Pancreas (tissue), 10 donors: ENCODE measurements at regions not wholly inside any gene's neighbourhood (a gene's known extent, or its start where the extent isn't known, plus 50 kb on each side); places are given as distances from the start of the nearest gene placed in this dataset.

Experiments used
- ATAC-seq, 4 donors: fragments of 200-7000 bp; cut with Tn5 transposase; one replicate each; pipeline versions ENCODE4 v1.8.0 to v1.9.1; 2020; ENCODE audit warnings: mild to moderate bottlenecking in 4 of 4, moderate library complexity in 4 of 4
- DNase-seq, 6 donors: peaks; one replicate each; pipeline ENCODE4 v3.0.0-alpha.2; 2020
- FAIRE-seq: peaks from 2 replicates; lab custom pipeline; 2012; peaks lifted over from hg19 to GRCh38; lab: Jason Lieb, UNC
- H3K27ac ChIP-seq, 4 donors: fragments of 200-600 bp; sonication (generic); 1 replicate in 3 of 4; 2 replicates in 1 of 4; pipeline versions ENCODE4 v1.5.0 to v1.8.0; 2020
- H3K27me3 ChIP-seq, 4 donors: fragments of 200-600 bp; one replicate each; pipeline ENCODE4 v1.8.0; 2021
- H3K36me3 ChIP-seq, 3 donors: fragments of 200-600 bp; sonication (generic) in 1 of 3; one replicate each; pipeline versions ENCODE4 v1.5.0 to v1.8.0; 2020 to 2021
- H3K4me1 ChIP-seq, 3 donors: fragments of 200-600 bp; one replicate each; pipeline ENCODE4 v1.8.0; 2021
- H3K4me3 ChIP-seq, 4 donors: fragments of 200-600 bp; sonication (generic) in 2 of 4; one replicate each; pipeline versions ENCODE4 v1.5.0 to v1.8.0; 2020 to 2021
- H3K9me3 ChIP-seq, 4 donors: fragments of 200-600 bp; one replicate each; pipeline ENCODE4 v1.8.0; 2021
- CTCF ChIP-seq, 4 donors: fragments of 200-600 bp; sonication (generic) in 3 of 4; IDR thresholded peaks; one replicate each; pipeline versions ENCODE4 v1.5.0 to v1.8.0; 2021; ENCODE audit warnings: antibody characterized with exemption in 4 of 4
- WGBS, 2 donors: extraction: QIAGEN DNeasy Blood & Tissue Kit; methylation state at CpG; one replicate each; pipeline ENCODE4 v1.1.7; 2013; 5-methylcytosine and 5-hydroxymethylcytosine counted together
- intact Hi-C, 3 donors: fragments of 100-400 bp; cut with DNase I; formaldehyde crosslinking; loops; one replicate each; pipeline versions ENCODE4 v1.11.1 to v1.14.2; 2022
- donor health status: healthy with polysubstance abuse.
- donor health status: DM: no; HTN: no; CAD: no; lungs with moderate emphysema.
- donor health status: DM: no; HTN: no; CAD: no.
- donor health status: control.
- donor health status: control.
- donor health status: Bipolar disorder and iron deficiency.
- donor health status: DM: yes; HTN: yes; CAD: no.
- donor health status: DM: no; HTN: no; CAD: no.
- donor health status: DM: no; HTN: no; CAD: no.
- donor health status: DM: yes; HTN: yes; CAD: no.

DNA sequence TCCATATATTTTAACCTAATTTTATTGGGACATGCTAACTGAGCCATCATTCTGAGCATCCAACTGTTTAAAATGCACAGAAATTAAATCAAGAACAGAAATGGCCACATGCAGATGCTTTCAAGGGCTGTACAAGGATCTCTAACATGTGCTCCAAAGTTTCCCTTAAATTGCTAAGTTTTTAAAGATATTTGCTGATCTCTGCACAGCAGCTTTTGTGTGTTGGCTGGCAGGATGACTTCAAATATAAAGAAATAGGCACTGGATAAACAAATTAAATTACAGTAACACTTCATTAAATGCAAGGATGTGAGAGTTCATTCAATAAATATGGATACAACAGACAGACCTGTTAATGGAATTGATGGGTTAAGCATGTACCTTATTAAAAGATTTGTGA is 148.0 kb upstream of the MEOX2 start:
- Histone ChIP-seq H3K27ac (no peak overlapping the region), H3K9me3 (no peaks in the 10 kb centered on the region), H3K4me3 (no peak overlapping the region), H3K27me3 (no peaks in the 10 kb centered on the region), H3K36me3 (no peaks in the 10 kb centered on the region), H3K4me1 (no peaks in the 10 kb centered on the region)
- no peak for FAIRE-seq
- no peak for TF ChIP-seq CTCF (IDR thresholded peaks at IDR 0.05)
- DNase-seq, result no peak
- ATAC-seq, result no peak
- intact Hi-C loops, result no loop called here

- Histone ChIP-seq H3K9me3 (no peaks in the 10 kb centered on the region), H3K36me3 (no peaks in the 10 kb centered on the region), H3K27me3 (no peaks in the 10 kb centered on the region), H3K4me3 (no peak overlapping the region), H3K4me1 (no peaks in the 10 kb centered on the region), H3K27ac (no peak overlapping the region)
- no peak for TF ChIP-seq CTCF (IDR thresholded peaks at IDR 0.05)
- no peak for ATAC-seq
- FAIRE-seq, result no peak
- 19% methylated on average over 1 of the region's 1 CpG for WGBS, 2 donors
- intact Hi-C loops, result no loop called here
- DNase-seq, result no peak
These were observed 146.5 kb upstream of the MEOX2 start for GRCh38 chr7:15832996-15833395.

- no peaks in the 10 kb centered on the region for H3K27me3 ChIP-seq
- DNase-seq (no peak), ATAC-seq (no peak), FAIRE-seq (no peak)
- H3K4me3 ChIP-seq, result no peak overlapping the region
- no peaks in the 10 kb centered on the region for H3K4me1 ChIP-seq
- H3K27ac ChIP-seq, result no peak overlapping the region
- intact Hi-C loops, result no loop called here
- H3K36me3 ChIP-seq, result no peaks in the 10 kb centered on the region
- no peak for TF ChIP-seq CTCF (IDR thresholded peaks at IDR 0.05)
- 59 to 64% methylated on average over 3 of the region's 3 CpGs for WGBS, 2 donors
- no peaks in the 10 kb centered on the region for H3K9me3 ChIP-seq
These were observed 145.1 kb upstream of the MEOX2 start for GRCh38 chr7:15831606-15832005.

GRCh38 chr7:15829691-15830090 is 143.2 kb upstream of the MEOX2 start:
- no peaks in the 10 kb centered on the region for H3K4me1 ChIP-seq
- TF ChIP-seq CTCF (IDR thresholded peaks at IDR 0.05), result no peak
- H3K27me3 ChIP-seq, result no peaks in the 10 kb centered on the region
- ATAC-seq, result peak in 1 of 4 donors; percentile 39
- no peak overlapping the region for H3K27ac ChIP-seq
- no peak for FAIRE-seq
- H3K9me3 ChIP-seq, result no peaks in the 10 kb centered on the region
- 51 to 80% methylated on average over 3 of the region's 3 CpGs for WGBS, 2 donors
- intact Hi-C loops, result no loop called here
- DNase-seq, result no peak
- H3K4me3 ChIP-seq, result no peak overlapping the region
- no peaks in the 10 kb centered on the region for H3K36me3 ChIP-seq

DNA sequence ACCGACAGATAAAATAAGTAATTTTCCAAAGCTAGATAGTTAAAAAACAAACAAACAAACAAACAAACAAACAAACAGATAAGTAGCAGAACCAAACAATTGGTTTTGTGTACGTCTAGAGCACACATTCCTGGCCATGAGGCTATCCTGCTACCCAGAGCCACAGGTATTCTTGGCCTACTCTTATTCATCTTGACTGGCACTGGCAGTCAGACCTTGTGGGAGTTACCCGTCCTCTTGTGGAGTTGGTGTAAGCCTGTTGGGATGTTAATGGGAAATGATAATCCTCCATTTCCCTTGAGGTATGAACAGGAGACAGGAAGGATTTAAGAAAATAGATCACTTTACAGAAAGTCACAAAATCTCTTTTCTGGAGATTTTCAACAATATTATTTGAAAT is 142.4 kb upstream of the MEOX2 start:
- Histone ChIP-seq H3K27ac (no peak overlapping the region), H3K36me3 (no peaks in the 10 kb centered on the region), H3K4me3 (no peak overlapping the region), H3K4me1 (no peaks in the 10 kb centered on the region), H3K9me3 (no peaks in the 10 kb centered on the region), H3K27me3 (no peaks in the 10 kb centered on the region)
- FAIRE-seq (no peak), DNase-seq (no peak), ATAC-seq (no peak)
- no peak for TF ChIP-seq CTCF (IDR thresholded peaks at IDR 0.05)
- intact Hi-C loops, result no loop called here
- 46 to 61% methylated on average over 3 of the region's 3 CpGs for WGBS, 2 donors
